HG02973 (cell line): ENCODE measurements at regions not wholly inside any gene's neighbourhood (a gene's known extent, or its start where the extent isn't known, plus 50 kb on each side); places are given as distances from the start of the nearest gene placed in this dataset.
"Not testable (repeated sequence)": the region's sequence is repeated elsewhere in the genome, so short reads cannot be mapped to it uniquely, and the experiment has no call there.

Experiments used
- ATAC-seq: cut with Tn5 transposase; IDR thresholded peaks from one replicate; pipeline ENCODE4 v1.9.1; 2021; ENCODE audit warnings: moderate library complexity; ENCODE audit not compliant: unreplicated experiment

DNA sequence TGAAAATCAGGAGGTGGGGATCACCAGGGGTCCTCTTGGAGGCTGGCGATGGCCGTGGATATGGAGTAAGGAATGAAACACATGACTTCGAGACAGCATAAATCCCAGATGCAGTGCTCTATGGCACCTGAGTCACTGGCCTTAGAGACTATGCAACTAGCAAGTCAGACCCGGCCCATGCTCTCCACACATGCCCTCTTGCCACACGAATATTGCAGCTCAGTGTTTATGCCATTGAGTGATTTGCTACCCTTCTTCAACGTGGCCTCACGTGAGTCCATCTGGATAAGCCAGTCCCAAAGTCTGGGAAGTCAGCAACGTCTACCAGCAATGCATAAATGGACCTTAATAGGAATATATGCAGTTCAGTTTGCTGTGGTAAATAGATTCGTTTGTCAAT lies 466.3 kb downstream of the CD83 start:
- ATAC-seq = no peak

DNA sequence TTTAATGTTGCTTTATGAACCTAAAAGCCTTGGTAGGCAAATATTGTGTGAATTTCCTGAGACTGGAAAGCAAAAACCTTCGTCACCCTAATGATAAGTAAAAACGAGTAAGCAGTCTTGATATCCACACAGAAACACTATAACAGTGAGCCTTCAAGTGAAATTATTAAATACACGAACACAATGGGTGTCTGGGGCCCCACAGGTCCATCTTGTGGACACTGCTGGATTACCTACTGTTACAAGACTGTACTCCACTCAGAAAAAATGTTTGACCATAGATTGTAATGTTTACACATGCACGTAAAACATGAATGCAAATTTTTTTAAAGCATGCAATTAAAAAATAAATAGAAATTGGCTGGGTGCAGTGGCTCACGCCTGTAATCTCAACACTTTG lies 466.9 kb downstream of the CD83 start:
- no peak for ATAC-seq

DNA sequence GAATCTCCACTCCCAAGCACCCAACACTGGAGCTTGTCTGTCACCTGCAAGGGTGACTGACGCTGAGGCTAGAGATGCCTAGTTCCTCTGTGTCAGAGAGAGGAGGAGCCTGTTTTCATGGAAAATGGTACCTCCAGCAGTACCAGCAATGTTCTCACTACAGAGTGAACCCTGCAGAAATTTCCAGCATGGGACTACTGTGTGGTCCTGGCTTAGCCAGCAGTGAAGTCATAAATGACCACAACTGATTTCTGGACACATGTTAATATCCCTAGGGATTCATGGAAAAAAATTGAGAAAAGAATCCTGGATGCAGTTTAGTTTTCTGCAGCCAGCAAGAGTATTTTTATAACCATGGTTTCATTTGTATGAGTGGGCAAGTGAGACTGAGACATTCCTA lies 468.1 kb downstream of the CD83 start:
- no peak for ATAC-seq

DNA sequence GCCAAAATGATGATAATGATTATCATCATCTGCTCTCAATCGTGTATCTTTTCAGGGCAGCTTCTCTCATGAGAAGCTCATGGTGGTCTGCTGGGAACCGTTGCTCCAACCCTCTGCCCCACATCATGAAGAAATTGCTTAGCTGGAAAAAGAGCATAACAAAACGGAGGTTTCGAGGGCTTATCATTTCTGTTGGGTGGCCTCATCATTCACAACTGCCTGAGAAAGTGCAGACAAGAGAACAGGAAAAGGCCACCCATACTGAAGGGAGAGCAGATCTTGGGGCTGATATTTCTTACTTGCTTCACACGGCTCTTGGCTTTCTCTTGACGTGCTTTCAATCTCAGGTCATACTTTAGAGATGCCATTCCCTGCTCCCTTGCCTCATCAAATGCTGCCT lies 471.6 kb downstream of the CD83 start:
- no peak for ATAC-seq

DNA sequence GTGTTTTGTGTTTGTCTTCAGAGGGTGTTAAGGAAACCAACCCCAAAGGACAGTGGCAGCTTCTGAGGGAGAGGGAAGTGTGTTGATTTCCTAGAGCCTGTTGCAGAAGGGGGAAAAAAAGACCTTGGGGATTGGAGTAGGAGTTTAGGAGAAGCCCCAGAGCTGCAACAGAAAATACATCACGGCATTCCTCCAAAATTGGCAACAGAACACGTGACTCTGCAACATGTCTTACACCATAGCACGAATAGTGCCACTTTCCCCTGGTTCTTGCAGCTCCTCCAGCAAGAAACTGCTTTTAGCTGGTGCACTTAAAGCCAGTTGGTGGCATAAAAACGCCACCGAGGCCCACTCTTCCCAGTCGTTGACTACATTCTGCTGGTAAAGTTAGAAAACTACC lies 473.0 kb downstream of the CD83 start:
- no peak for ATAC-seq

DNA sequence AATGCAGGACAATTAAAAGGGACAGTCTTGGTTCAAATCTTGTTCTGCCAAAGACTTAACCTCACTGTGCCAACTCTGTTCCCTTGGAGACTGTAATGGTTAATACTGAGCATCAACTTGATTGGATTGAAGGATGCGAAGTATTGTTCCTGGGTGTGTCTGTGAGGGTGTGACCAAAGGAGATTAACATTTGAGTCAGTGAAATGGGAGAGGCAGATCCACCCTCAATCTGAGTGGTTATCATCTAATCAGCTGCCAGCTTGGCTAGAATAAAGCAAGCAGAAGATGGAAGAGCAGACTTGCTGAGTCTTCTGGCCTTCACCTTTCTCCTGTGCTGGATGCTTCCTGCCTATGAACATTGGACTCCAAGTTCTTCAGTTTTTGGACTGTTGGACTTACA lies 474.4 kb downstream of the CD83 start:
- no peak for ATAC-seq

DNA sequence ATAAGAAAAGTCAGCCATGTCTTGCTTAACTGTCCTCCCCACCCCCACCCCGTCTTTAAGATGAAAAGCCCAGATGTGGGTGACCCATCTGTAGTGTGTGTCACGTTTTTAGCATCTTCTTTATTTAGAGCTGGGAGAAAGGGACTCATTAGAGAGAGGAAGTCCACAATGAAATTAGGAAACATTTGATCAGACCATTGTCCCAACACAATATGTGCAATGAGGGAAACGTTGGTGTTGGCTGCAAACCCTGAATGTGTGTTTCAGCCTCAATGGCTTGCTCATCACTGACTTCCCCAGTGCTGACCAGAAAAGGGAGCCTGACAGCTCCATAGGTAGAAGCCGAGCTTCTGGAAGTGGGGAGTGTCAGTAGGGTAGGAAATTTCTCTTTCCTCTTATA lies 475.7 kb downstream of the CD83 start:
- no peak for ATAC-seq

DNA sequence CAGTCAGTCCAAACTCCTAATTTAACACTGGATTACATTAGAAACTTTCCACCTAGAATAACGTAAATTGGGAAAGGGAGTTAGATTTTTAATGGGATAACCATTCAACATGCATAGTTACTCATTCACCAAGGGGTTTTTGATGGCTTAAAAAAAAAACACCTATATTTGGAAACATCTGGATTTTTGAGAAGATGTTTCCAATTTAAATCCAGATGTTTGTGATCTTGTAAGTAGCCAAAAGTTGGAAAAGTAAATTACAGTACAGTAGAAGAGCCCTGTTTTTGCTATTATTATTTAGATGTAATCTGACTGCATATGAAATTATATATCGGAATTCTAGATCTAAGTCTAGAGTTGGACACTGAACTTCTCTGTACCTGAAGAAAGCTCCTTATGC lies 478.2 kb downstream of the CD83 start:
- ATAC-seq = no peak

DNA sequence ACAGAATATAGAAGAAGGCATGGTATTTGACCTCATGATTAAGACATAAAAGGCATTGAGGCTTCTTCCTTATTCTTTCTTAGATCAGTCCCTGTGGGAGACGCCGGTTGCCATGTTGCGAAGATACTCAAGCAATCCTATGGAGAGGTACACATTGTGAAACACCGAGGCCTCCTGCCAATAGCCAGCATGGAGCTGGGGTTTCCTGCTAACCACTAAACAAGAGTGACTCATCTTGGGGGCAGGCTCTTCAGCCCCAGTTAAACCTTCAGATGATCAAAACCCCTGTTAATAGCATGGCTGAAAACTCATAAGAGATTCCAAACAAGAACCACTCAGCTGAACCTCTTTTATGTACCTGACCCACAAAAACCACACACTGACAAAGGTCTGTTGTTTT lies 478.8 kb downstream of the CD83 start:
- ATAC-seq = no peak

DNA sequence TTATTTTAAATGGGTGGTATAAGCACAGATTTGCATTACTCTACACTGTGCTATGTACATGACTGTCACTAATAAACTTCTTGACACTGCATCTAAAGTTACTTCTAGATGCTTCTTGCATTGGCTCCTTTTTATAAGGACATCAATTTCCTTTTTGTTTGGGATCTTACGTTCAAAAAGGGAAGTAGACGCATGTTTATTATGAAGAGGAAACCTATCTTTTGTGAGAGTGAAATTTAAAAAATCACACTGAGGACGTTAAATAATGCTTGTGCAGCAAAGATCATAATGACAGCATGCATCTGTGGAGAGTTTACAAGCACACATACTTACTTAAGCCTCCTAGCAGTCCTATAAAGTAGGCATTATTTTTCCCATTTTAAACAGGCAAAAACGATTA lies 479.5 kb downstream of the CD83 start:
- no peak for ATAC-seq

DNA sequence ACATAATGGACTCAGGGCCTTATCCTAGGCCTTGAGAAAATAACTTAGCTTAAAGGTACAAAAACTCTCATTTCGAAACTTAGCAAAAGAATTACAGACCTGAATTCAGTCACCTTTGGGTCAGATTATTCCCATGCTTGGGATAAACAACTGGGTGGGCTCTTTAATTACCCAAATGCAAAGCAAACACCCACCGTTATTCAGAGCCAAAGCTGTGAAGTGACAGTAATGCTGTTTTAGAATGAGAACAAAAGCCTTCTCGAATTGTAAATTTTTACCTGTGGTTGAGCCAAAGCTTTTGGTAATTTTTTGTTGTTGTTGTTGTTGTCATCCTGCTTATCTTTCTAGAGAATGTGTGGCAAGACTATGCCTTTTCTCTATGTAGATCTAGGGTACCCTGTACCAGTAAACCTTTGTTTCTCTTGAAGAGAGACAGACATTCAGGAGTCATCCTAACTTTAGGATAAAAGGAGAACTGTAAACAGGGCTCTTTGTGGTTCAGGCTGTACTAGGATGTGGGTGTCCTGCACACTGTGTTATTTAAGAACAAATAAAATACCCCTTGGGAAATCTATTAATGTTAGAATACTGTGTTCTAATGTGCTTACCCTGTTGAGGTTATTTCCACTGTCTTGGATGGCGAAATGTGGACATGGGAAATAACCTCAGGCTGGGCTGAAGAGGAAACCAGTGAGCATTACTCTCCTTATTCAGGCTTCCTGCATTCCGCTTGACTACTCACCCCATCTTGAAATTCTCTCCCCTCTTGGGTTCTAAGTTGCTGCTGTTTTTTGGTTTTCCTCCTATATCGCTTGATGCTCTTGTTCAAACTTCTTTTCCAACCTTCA lies 480.7 kb downstream of the CD83 start:
- ATAC-seq = no peak

DNA sequence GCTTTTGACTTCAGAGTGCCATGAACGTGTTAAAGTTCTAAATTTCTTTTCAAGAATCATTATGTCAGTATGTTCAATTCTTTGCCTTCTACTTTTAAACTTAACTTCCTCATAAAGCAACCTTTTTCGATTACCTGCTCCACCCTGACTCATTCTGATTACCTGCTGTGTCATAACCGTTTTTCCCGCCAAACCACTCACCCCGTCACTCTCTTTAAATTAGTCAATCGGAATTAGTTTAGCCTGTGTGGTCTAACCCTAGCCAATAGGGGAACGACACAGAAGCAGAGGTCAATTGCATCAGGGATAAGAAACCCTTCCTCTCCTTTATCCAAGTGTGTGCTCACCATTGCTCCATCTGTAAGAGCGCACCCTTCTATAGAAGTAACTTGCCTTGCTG lies 482.7 kb downstream of the CD83 start:
- not testable (repeated sequence) for ATAC-seq

DNA sequence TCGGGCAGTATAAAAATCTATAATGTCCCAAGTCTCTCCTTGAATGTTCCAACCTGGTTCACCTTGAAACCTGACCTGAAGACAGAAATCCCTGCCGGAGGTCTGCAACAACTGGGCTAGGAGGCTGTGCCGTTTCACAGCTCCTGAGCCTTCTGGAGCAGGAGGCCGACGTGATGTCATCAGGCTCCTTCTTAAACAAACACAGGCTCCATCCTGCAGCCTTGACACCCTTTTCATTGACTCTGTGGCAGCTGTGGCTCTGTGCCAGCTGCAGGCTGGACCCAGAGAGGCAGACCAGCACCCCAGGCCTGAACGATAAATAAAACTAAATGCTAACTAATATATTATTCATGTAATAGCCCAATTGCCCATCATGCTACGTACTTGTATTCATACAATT lies 483.9 kb downstream of the CD83 start:
- ATAC-seq = no peak

DNA sequence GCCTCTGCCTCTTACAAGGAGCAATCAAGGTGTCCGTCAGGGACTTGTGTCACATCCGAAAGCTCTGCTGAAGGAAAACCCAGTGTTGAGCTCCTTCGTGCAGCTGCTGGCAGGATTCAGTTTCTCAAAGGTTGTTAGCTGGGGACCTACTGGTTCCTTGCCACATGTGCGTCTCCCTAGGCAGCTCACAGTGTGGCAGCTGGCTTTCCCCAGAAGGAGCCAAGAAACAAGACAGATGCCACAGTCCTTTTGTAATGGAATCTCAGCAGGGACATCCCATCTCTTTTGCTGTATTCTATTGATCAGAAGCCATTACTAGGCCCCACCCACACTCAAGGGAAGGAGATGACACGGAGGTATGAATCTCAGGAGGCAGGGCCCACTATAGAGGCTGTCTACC lies 488.8 kb downstream of the CD83 start:
- ATAC-seq = no peak

DNA sequence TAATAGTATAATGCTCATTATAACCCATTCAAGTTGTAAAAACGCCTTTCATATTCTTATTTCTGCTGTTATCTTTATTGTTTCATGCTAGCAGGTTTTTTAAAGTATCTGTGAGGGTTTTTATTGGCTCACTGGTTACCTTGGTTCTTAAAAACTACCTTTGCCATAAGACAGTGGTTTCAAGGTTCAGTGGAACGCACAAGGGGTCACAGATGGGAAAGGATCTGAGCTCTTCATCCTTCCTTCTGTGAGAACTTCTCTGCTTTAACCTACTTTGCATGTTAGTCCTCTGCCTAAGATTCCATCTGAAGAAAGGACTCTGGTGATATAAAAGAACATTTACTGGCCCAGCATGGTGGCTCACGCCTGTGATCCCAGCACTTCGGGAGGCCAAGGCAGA lies 492.6 kb downstream of the CD83 start:
- ATAC-seq = no peak

DNA sequence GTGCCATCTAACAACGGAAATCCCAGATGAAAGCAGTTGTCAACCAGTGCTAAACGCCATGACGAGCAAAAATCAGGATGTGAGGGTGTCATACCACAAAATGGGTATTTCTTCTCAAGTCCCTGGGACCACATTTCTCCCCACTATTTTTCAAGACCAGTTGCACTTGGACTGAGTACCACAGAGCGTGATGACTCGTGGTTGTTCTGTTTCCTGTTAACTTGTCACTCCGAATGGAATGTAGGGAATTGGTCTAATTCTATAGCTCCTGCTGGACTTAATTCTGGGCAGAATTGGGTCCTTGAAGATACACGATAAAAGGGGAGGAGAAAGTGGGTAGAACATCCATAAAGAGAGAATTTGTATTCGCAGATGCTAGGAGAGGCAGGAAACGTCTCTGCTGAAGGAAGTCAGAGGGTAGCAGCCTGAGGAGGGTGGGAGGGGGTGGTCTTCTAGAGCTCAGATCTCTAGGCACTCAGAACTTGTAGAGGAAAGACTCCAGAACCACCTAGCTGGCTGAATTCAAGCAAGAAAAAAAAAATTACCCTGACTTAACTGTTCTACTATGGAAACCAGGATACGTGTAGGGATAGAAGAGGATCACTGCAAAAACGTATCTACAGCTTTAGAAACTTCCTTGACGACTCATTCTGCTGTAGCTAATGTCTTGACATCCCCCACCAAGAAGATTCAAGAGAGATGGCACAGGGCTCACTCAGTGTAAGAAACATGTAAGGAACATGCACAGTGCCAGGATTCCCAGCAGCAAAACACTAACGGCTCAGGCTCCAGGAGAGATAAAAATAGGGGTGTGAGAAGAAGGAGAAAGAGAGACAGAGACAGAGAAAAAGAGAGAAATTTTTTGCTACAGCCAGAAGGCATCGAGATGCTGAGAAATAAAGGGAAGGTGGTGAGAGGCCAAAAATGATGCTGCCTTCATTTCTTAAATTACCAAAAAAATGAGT lies 494.7 kb downstream of the CD83 start:
- ATAC-seq = no peak

DNA sequence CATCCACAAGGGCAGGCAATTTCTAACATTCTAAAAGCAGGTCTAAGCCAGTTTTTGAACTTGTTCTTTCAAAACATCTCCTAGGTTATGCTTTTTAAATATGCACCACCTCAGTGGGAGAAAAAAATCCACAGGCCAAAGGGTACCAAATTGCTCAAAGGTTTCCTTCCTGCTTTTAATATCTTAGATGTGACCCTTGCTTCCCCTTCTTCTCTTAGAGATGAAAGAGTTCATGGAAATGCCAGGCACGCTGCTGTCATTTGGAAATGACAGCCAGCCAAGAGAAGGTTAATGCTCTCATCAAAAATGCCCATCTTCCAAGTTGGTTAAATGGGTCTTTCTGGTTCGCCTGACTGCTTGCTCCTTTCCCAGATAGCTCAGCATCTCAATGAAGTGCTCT lies 497.1 kb downstream of the CD83 start:
- no peak for ATAC-seq

DNA sequence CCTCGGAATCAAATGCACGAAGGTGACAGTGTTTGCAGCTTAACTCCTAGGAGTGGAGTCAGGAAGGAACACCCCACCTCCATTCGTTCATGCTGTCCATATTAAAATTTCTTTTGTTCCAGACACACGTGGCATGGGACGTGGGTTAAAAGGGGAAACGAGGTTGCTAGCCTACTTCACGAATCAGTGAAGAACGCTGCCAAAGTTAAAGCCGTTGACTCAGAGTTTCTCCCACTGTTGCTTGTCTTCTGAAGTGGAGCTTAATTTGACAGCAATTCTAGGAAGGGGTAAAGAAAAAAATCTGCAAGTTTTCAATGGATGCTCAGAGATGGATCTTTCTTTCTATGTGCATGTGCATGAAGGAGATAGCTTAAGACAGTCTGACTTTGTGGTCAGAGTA lies 499.1 kb downstream of the CD83 start:
- no peak for ATAC-seq

DNA sequence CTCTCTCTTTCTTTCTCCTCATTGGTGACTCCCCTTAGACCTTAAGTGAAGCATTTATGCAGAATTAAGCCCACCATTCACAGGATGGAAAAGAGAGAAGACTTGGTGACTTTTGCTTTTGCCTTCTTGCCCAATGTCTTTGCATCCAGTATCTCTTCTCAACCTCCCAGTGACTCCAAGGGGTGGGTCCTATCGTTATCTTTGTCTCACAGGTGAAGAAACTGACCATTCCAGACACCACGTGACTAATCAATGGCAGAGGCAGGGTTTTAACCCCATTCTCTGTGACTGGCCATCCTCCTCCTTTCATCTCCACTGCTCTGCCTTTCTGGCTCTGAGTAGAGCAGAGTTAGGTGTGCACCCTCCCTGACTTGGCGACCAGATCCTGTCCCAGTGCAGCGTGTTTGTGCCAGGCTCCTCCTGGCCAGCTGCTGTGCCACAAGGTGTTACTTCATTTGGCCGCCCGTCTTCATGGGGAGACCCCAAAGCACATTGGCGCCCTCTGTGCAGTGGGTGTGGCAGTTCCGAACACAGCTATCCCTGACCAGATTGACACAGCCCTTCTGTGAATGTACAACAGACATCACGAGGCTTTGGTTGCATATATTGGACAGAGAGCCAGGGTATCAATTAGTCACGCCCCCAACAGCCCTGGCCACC lies 501.3 kb downstream of the CD83 start:
- no peak for ATAC-seq

DNA sequence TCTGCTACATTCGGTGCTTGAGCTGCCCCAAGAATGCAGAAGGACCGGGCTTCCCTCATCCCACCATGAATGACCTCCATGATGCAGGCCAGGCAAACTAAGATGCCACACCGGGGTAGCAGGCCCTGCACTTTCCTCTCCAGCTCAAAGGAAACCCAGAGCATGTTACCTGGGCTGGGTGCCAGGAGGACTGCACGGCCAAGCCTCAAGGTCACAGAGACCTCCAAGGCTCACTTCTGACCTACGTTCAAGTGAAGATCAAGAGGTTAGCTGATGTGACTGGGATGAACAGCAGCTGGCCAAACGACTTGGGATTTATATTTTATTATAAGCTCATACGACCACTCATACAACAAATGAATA lies 501.8 kb downstream of the CD83 start:
- no peak for ATAC-seq

DNA sequence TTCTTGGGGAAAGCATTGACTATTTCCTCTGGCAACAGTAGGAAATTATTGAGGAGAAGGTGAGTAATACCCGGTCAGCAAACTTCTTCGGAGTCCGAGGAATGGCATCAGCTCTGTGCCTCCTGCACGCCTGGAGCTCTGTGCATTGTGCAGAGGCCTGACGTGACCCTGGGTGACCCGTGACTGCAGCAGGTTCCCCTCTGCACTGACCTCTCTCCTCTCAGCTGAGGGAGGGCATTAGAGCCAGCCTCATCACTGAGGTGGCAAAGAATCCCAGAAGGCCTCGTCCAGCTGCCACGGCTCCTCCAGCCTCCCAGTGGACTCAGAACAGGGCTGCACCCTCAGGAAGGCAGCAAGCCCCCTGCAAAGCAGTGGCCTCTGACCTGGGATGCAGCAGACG lies 502.9 kb downstream of the CD83 start:
- ATAC-seq = no peak

DNA sequence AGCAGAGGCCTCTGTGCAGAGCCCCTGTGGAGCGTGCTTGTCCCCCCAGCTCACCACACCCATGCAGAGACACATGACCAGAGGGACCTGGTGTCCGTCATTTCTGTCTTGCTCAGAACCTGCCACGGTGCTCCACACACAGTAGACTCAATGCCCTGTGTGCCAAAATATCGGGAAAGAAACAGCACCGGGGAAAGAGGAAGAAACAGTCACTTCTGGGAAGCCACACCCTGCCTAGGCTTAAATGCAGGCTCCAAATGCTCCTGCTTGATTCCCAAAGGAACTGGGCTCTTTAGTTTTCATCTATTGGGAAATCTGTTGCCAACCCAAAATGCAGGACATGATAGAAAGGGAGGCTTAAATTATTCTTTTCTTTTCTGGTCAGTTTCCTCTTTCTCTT lies 503.9 kb downstream of the CD83 start:
- no peak for ATAC-seq
